VCaP (cell line): ENCODE measurements at regions not wholly inside any gene's neighbourhood (a gene's known extent, or its start where the extent isn't known, plus 50 kb on each side); places are given as distances from the start of the nearest gene placed in this dataset.

ENCODE experiments used
- H3K27ac ChIP-seq: fragments of 450-650 bp; 2 replicates; pipeline ENCODE4 v1.5.1; 2017
- CTCF ChIP-seq: fragments of 450-650 bp; conservative IDR thresholded peaks from 2 replicates; pipeline ENCODE4 v1.5.1; 2017; ENCODE audit warnings: mild to moderate bottlenecking, moderate library complexity

DNA sequence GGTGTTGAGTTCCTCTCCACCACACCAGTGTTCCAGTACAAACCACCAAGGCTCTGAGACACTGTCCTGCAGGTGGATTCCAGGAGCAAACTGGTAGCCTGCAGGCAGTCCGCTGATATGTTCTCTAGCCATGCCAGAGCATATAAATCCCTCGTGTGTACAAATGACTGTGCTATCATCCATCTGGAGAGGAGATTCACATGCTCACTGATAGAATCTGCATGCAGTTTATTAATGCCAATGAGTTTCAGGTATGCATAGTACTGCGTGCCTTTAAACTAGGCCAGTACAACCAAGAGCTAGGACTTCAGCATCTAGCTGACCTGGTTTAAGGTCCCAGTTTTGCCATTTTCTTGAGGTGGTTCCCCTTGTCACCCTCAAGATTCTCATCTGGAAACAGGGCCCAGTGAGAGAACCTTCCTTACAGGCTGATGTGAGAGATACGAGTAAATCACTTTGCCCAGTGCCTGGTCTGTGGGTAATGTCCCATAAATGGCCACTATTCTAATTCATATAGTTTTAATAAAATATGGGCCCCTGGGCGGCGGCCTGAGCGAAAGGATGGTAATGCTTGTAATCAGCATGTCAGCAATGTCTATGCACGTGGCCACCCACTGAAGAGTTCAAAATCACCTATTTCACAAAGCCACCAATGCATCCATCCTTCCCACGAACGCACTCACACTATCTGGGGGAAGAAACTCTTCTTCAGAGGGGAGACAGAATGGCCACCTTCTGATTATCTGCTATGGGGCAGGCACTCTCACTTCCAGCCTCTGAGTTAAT, 268.0 kb upstream of the ZMIZ1 start:
- H3K27ac ChIP-seq = peak overlapping the region; percentile 30; the same call in 1 of the 2 replicates
- TF ChIP-seq CTCF = no peak

- TF ChIP-seq CTCF = no peak
- no peak overlapping the region for H3K27ac ChIP-seq
Measured at GRCh38 chr10:78802431-78802830, 266.3 kb upstream of the ZMIZ1 start.

GRCh38 chr10:78802866-78803265, 265.9 kb upstream of the ZMIZ1 start:
- no peak overlapping the region for H3K27ac ChIP-seq
- TF ChIP-seq CTCF = no peak

DNA sequence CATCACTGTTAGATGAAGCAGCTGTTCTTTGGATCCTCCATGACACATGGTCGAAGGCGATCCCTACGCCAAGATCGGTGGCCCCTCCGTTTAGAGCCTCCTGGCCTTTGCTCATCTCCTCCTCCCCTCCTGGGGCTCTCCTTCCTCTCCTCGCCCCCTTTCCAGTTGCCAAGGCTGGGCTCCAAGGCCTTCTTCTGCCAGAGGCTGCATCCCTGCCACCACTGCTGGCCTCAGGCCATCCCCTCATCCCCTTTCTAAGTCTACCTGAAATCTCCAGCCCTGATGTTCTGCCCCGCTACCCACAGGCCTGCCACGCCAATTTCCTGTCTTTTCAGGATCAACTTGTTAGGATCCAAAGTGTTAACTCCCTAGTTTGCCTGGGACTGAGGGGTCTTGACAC, 265.1 kb upstream of the ZMIZ1 start:
- no peak for TF ChIP-seq CTCF
- peak overlapping the region; percentile 65; the same call in 1 of the 2 replicates for H3K27ac ChIP-seq

- peak overlapping the region; percentile 65 for H3K27ac ChIP-seq
- no peak for TF ChIP-seq CTCF
Measured at GRCh38 chr10:78804411-78805032, 264.2 kb upstream of the ZMIZ1 start.

DNA sequence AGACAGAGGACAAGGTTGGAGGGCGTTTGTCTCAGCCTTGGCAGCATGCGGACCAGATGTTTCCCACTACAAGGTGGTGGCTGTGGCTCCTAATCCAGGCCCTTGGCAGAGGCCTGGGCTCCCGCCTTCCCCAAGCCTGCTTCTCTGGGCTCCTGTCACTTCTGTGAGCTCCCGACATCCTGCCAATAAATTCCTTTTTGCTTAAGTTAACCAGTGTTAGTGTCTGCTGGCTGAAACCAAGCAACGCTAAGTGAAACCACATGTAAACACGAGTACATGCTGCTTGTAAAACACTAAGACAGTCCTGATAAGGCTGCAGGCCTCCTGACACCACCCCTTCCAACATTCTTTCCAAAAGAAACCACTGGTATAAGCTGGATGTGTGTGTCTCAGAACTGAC, 263.6 kb upstream of the ZMIZ1 start:
- peak overlapping the region; percentile 65 for H3K27ac ChIP-seq
- TF ChIP-seq CTCF = no peak

DNA sequence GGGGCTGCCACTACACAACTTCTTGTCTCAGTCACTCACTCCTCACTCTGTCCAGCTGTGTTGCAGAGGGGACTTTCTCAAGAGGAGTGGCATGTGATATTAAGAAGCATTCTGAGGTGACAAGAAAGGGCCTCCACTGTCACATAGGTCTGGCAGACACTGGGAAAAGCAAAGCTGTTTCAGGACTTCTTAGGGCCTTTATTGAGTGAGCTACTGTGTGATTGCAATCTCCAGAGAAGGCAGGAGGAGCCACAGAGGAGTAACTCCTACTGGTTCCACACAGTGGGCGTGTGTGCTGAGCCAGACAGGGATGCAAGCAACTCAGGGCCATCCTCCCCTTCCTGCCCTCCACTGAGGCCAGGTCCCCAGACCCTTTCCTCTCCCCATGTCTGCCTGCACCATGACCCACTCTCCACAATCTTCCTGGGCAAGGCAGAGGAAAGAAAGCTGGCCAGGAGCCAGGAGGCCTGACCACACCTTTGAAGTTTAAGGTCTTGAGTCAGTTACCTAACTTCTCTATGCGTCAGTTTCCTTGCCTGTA, 262.0 kb upstream of the ZMIZ1 start:
- TF ChIP-seq CTCF = no peak
- H3K27ac ChIP-seq = no peak overlapping the region
